ENCODE measurements at regions not wholly inside any gene's neighbourhood (a gene's known extent, or its start where the extent isn't known, plus 50 kb on each side); places are given as distances from the start of the nearest gene placed in this dataset.
A peak's percentile ranks its signal among the peaks of the same experiment; 100 is the strongest.

- H3K27ac ChIP-seq = peak overlapping the region; percentile 32 to 63
- in situ Hi-C loops (cut with MboI; ENCODE audit: low pct_unique_long_range_greater_than_20kb in 2 of 9, low sequenced_read_pairs in 9 of 9, unreplicated experiment in 9 of 9) = no loop called here
- peak; percentile 92 to 97 (median 96) for ATAC-seq (replicated peaks in 6 of 8)
- 0 to 50% (median 29%) methylated on average over 1 to 10 of the region's 14 CpGs; no CpG with 5 or more reads in 3 of the 10 experiments for WGBS, 10 experiments
- no peak overlapping the region for H3K4me3 ChIP-seq
- H3K4me1 ChIP-seq (replicated peaks in 1 of 2) = peaks cover 12 to 41% of the 10 kb centered on the region in 2 donors
These were observed 247.3 kb downstream of the MN1 start for GRCh38 chr22:27554106-27554811.

DNA sequence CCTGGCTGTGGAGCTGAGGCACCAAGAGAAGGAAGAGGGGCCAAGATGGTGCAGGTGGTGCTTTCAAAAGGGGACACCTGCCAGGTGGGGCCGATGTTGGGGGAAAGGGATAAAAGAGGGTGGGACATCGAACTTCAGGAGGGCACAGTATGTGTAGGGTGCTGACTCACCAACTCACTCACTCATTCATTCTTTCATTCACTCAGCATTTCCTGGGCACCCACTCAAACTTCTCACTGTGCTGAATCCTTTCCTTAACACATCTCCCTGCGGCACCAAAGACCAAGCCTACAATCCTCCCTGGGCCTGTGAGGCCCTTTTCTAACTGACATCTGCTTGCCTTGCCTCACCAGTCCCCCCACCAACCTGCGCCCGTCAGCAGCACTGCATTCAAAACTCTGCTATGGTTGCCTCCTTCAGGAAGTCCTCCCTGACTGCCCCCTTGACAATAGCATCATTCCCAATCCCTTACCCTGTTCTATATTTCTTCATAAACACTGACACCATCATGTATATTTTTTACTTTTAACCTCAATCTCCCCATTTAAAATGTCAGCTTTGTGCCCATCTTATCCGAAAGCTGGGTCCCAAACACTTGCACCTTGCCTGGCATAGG is 246.6 kb downstream of the MN1 start:
- no peak overlapping the region for H3K4me3 ChIP-seq
- H3K27ac ChIP-seq = peak overlapping the region in 1 of 2 donors; percentile 54
- in situ Hi-C loops (cut with MboI; ENCODE audit: low pct_unique_long_range_greater_than_20kb in 2 of 9, low sequenced_read_pairs in 9 of 9, unreplicated experiment in 9 of 9) = no loop called here
- ATAC-seq (replicated peaks in 6 of 8) = peak in 7 of 8 experiments; percentile 16 to 33 (median 20)
- peaks cover 12 to 41% of the 10 kb centered on the region in 2 donors for H3K4me1 ChIP-seq (replicated peaks in 1 of 2)
- 39 to 100% (median 76%) methylated on average over 1 to 4 of the region's 6 CpGs; no CpG with 5 or more reads in 2 of the 10 experiments for WGBS, 10 experiments

DNA sequence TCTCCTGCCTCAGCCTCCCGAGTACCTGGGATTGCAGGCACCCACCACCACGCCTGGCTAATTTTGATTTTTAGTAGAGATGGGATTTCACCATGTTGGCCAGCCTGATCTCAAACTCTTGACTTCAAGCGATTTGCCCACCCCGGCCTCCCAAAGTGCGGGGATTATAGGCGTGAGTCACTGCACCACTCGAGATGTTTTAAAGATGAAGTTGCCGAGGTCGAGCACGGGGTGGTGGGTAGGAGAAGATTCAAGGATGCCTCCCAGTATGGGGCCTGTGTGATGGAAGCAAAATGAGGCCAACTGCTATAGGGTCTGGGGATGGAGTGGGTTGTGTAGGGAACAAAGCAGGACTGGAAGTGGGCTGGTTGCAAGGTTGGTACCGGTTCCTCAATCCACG is 245.2 kb downstream of the MN1 start:
- ATAC-seq (replicated peaks in 6 of 8) = no peak
- Histone ChIP-seq H3K4me1 (replicated peaks in 1 of 2) (peaks cover 14 to 46% of the 10 kb centered on the region in 2 donors), H3K4me3 (no peak overlapping the region), H3K27ac (no peak overlapping the region)
- in situ Hi-C loops (cut with MboI; ENCODE audit: low pct_unique_long_range_greater_than_20kb in 2 of 9, low sequenced_read_pairs in 9 of 9, unreplicated experiment in 9 of 9) = no loop called here
- 60 to 100% (median 91%) methylated on average over 1 to 11 of the region's 12 CpGs; no CpG with 5 or more reads in 4 of the 10 experiments for WGBS, 10 experiments

DNA sequence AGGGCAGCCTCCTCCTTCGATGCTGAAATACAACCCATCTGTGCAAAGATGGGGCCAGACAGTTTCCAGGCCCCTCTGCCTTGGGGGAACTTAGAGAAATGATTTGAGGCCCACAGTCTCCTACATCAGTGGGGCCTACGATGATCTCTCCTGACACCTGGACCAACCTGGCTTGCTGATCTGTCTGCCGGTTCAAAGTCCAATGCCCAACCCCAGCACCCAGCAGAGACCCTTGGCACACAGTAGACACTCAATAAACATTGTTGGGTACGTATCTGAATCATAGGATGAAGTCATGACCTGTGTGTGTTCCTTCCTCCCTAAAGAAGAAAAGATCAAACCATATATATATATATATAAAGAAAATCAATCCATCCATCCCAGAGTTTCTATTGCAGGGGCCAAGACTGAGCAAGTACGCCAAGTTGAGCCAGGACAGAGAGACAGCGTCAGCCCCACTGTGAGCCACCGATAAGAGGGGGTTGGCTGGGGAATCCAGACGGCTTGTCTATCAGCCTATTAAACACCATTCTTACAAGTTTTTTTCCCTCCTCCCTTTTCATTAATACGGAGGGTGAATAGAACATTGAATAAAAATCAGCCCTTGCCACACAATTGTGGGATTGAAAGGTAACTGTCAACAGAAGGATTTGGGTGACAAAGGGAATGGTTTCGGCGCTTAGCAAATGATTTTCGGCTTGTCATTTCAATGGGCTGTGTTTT is 244.1 kb downstream of the MN1 start:
- no peak for ATAC-seq (replicated peaks in 6 of 8)
- peaks cover 20 to 48% of the 10 kb centered on the region in 2 donors for H3K4me1 ChIP-seq (replicated peaks in 1 of 2)
- no peak overlapping the region for H3K4me3 ChIP-seq

DNA sequence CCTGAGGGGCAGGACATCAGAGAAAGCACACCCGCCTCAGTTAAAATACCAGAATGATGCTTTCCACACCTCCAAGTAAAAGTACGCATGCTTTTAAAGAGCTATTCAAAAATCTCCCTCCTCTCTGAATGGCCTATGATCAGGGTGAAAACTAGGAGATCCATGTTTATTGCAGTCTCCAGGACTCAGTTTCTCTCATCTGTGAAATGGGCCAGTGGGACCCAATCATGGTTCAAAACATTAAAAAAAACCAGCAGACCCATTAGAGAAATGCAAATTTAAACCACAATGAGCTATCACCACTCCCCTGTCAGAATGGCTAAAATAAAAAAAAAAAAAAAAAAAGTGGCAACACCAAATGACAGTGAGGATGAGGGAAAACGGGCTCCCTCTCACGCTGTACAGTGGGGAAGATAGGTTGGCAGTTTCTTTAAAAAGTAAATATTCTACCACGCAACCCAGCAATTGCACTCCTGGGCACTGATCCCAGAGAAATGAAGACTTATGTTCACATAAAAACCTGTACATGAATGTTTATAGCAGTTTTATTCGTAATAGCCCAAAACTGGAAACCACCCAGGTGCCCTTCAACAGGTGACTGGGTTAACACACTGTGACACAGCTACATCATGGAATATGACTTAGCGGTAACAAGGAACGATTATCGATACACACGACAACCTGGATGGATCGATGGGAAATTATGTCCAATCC is 242.7 kb downstream of the MN1 start:
- 60 to 100% (median 92%) methylated on average over 2 to 10 of the region's 11 CpGs for WGBS, 10 experiments

More for the DNA sequence above, 244.1 kb downstream of the MN1 start:
- WGBS, 10 experiments = 18 to 80% (median 41%) methylated on average over 1 to 11 of the region's 12 CpGs
- peak overlapping the region in 1 of 2 donors; percentile 66 for H3K27ac ChIP-seq
- in situ Hi-C loops (cut with MboI; ENCODE audit: low pct_unique_long_range_greater_than_20kb in 2 of 9, low sequenced_read_pairs in 9 of 9, unreplicated experiment in 9 of 9) = no loop called here

GRCh38 chr22:27560781-27561180 is 240.8 kb downstream of the MN1 start:
- Histone ChIP-seq H3K27ac (no peak overlapping the region), H3K4me3 (no peak overlapping the region), H3K4me1 (replicated peaks in 1 of 2) (peaks cover 16 to 28% of the 10 kb centered on the region in 2 donors)
- 40 to 100% (median 85%) methylated on average over 1 to 4 of the region's 5 CpGs; no CpG with 5 or more reads in 2 of the 10 experiments for WGBS, 10 experiments
- in situ Hi-C loops (cut with MboI; ENCODE audit: low pct_unique_long_range_greater_than_20kb in 2 of 9, low sequenced_read_pairs in 9 of 9, unreplicated experiment in 9 of 9) = no loop called here
- no peak for ATAC-seq (replicated peaks in 6 of 8)

More for the DNA sequence above, 242.7 kb downstream of the MN1 start:
- ATAC-seq (replicated peaks in 6 of 8) = no peak
- Histone ChIP-seq H3K4me3 (no peak overlapping the region), H3K27ac (no peak overlapping the region), H3K4me1 (replicated peaks in 1 of 2) (peaks cover 20 to 45% of the 10 kb centered on the region in 2 donors)
- in situ Hi-C loops (cut with MboI; ENCODE audit: low pct_unique_long_range_greater_than_20kb in 2 of 9, low sequenced_read_pairs in 9 of 9, unreplicated experiment in 9 of 9) = no loop called here

- peak in 7 of 8 experiments; percentile 34 to 97 (median 53) for ATAC-seq (replicated peaks in 6 of 8)
- H3K4me1 ChIP-seq (replicated peaks in 1 of 2) = peaks cover 17 to 32% of the 10 kb centered on the region in 2 donors
- in situ Hi-C loops (cut with MboI; ENCODE audit: low pct_unique_long_range_greater_than_20kb in 2 of 9, low sequenced_read_pairs in 9 of 9, unreplicated experiment in 9 of 9) = no loop called here
- H3K27ac ChIP-seq = no peak overlapping the region
- no peak overlapping the region for H3K4me3 ChIP-seq
- WGBS, 10 experiments = 11 to 100% (median 67%) methylated on average over 1 to 7 of the region's 9 CpGs; no CpG with 5 or more reads in 1 of the 10 experiments
These were observed 240.2 kb downstream of the MN1 start for GRCh38 chr22:27561286-27561904.

GRCh38 chr22:27564806-27565205 is 236.8 kb downstream of the MN1 start:
- H3K4me3 ChIP-seq = no peak overlapping the region
- in situ Hi-C loops (cut with MboI; ENCODE audit: low pct_unique_long_range_greater_than_20kb in 2 of 9, low sequenced_read_pairs in 9 of 9, unreplicated experiment in 9 of 9) = no loop called here
- H3K4me1 ChIP-seq (replicated peaks in 1 of 2) = peaks cover 23 to 27% of the 10 kb centered on the region in 2 donors
- H3K27ac ChIP-seq = no peak overlapping the region
- ATAC-seq (replicated peaks in 6 of 8) = no peak
- WGBS, 10 experiments = 57 to 100% (median 85%) methylated on average over 1 of the region's 2 CpGs; no CpG with 5 or more reads in 4 of the 10 experiments

DNA sequence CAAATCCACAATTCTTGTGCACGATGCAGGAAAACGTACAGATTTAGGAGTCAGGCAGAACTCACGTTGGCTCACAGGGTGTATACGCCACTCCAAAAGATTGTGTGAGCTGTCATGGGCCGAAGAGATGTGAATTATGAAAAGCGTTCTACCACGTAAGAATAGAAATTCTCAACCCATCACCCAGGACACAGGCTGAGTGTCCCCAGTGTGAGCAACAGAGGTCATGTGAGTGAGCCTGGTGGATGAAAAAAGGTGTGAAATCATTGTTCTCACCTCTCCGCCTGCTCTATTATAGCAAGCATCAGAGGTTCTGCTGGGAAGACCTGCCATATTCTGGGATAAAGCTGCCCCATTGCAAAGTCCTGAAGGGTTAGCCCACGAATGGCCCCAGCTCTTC is 235.0 kb downstream of the MN1 start:
- peak in 5 of 8 experiments; percentile 46 to 73 (median 66) for ATAC-seq (replicated peaks in 6 of 8)
- in situ Hi-C loops (cut with MboI; ENCODE audit: low pct_unique_long_range_greater_than_20kb in 2 of 9, low sequenced_read_pairs in 9 of 9, unreplicated experiment in 9 of 9) = no loop called here
- H3K4me1 ChIP-seq (replicated peaks in 1 of 2) = peaks cover 19 to 24% of the 10 kb centered on the region in 2 donors
- H3K4me3 ChIP-seq = no peak overlapping the region
- peak overlapping the region in 1 of 2 donors; percentile 29 for H3K27ac ChIP-seq
- 20 to 87% (median 81%) methylated on average over 1 to 8 of the region's 9 CpGs; no CpG with 5 or more reads in 2 of the 10 experiments for WGBS, 10 experiments

GRCh38 chr22:27568265-27568664 is 233.3 kb downstream of the MN1 start:
- Histone ChIP-seq H3K4me3 (no peak overlapping the region), H3K4me1 (replicated peaks in 1 of 2) (peaks cover 28 to 35% of the 10 kb centered on the region in 2 donors), H3K27ac (no peak overlapping the region)
- no peak for ATAC-seq (replicated peaks in 6 of 8)
- WGBS, 10 experiments = 0 to 100% (median 40%) methylated on average over 1 to 3 of the region's 4 CpGs; no CpG with 5 or more reads in 7 of the 10 experiments
- in situ Hi-C loops (cut with MboI; ENCODE audit: low pct_unique_long_range_greater_than_20kb in 2 of 9, low sequenced_read_pairs in 9 of 9, unreplicated experiment in 9 of 9) = no loop called here

DNA sequence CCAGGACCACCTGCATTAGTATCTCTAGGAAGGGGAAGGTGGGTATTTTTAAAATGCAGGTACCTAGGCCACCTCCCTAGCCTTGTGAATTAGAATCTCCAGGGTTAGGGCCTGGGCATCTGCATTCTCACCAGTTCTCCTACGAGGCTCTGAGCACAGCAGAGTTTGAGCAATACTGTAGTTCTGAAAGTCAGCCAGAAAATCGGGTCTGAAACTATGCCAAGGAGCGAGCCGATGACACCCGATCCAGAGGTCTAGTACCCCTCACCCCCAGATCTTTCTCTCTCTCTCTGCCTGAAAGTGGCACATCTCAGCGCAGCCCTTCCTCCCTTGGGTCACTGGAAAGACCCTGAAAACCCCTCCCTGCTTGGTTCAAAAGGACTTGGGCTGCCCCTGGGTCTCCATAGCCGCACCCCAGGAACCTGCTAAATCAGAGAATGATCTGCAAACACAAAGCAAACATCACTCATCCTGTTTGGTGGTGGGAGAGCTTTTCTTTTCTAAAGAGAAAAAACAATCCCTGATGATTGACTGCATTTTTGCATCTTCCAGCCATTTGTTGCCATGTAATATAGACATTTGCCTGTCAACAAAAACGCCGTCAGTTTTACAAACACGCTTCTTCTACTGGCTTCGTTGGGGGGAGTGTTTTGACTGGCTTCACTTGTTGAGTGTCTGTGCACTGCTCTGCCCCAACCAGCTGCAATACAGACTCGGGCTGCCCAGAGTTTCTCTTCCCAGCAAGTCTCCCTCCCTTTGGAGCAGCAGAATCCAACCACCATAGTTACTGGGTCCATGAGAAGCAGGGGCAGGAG is 229.9 kb downstream of the MN1 start:
- ATAC-seq (replicated peaks in 6 of 8) = peak in 3 of 8 experiments; percentile 18 to 79 (median 45)
- peak overlapping the region in 1 of 2 donors; percentile 44 for H3K27ac ChIP-seq
- 20 to 67% (median 44%) methylated on average over 1 to 11 of the region's 12 CpGs; no CpG with 5 or more reads in 1 of the 10 experiments for WGBS, 10 experiments
- in situ Hi-C loops (cut with MboI; ENCODE audit: low pct_unique_long_range_greater_than_20kb in 2 of 9, low sequenced_read_pairs in 9 of 9, unreplicated experiment in 9 of 9) = no loop called here
- H3K4me3 ChIP-seq = no peak overlapping the region
- peaks cover 35 to 40% of the 10 kb centered on the region in 2 donors for H3K4me1 ChIP-seq (replicated peaks in 1 of 2)

All from motor neuron (in vitro differentiated cells).